ENCODE measurements at regions not wholly inside any gene's neighbourhood (a gene's known extent, or its start where the extent isn't known, plus 50 kb on each side); places are given as distances from the start of the nearest gene placed in this dataset.

GRCh38 chr3:44111482-44111881 is 130.2 kb upstream of the TOPAZ1 start:
- ChIA-PET CTCF (no interaction called here), POLR2A (no interaction called here)
- no peak for DNase-seq (ENCODE audit: low read depth, low spot score)

DNA sequence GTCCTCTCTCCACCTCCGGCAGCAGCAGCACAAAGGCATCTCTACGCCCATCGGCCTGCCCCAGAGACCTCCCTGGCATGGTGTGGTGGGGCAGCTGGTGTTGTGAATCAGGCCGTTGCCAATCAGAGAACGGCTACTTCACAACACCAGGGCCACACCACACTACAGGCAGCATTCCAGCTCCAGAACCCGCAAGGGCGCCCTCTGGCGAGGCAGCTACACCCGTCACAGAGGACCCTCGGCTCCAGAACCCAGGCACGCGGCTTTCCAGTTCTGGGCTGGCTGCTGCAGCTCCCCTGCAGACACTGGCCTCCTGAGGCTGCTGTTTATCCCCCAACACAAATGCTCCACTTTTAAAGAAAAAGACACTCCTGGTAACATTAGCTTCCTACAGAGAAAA is 127.5 kb upstream of the TOPAZ1 start:
- Histone ChIP-seq H3K4me3 (ENCODE audit: low read depth, low read length) (no peak overlapping the region), H3K27ac (ENCODE audit: low read depth, low read length) (no peak overlapping the region), H3K27me3 (ENCODE audit: control insufficient read depth, insufficient read depth, low read length) (peaks cover 4% of the 10 kb centered on the region), H3K9me3 (ENCODE audit: control insufficient read depth, insufficient read depth, low read length) (no peaks in the 10 kb centered on the region)
- DNase-seq (ENCODE audit: low read depth, low spot score) = no peak
- POLR2A ChIA-PET = no interaction called here
- CTCF ChIA-PET = interaction anchor here (0.8 to 1.4 kb wide), 6 partner anchors 13 to 570 kb away, joined by 3 to 4 read pairs (median 3); no protein-coding TSS in a partner anchor
- TF ChIP-seq, protein P1, sequence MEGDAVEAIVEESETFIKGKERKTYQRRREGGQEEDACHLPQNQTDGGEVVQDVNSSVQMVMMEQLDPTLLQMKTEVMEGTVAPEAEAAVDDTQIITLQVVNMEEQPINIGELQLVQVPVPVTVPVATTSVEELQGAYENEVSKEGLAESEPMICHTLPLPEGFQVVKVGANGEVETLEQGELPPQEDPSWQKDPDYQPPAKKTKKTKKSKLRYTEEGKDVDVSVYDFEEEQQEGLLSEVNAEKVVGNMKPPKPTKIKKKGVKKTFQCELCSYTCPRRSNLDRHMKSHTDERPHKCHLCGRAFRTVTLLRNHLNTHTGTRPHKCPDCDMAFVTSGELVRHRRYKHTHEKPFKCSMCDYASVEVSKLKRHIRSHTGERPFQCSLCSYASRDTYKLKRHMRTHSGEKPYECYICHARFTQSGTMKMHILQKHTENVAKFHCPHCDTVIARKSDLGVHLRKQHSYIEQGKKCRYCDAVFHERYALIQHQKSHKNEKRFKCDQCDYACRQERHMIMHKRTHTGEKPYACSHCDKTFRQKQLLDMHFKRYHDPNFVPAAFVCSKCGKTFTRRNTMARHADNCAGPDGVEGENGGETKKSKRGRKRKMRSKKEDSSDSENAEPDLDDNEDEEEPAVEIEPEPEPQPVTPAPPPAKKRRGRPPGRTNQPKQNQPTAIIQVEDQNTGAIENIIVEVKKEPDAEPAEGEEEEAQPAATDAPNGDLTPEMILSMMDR (IDR thresholded peaks at IDR 0.05; ENCODE audit: low read depth, low read length) = peak; percentile 41

More at GRCh38 chr3:44111482-44111881, 130.2 kb upstream of the TOPAZ1 start:
- TF ChIP-seq, protein P1 (IDR thresholded peaks at IDR 0.05; ENCODE audit: low read depth, low read length) = no peak
- no peaks in the 10 kb centered on the region for H3K9me3 ChIP-seq (ENCODE audit: control insufficient read depth, insufficient read depth, low read length)
- no peak overlapping the region for H3K4me3 ChIP-seq (ENCODE audit: low read depth, low read length)
- peaks cover 3% of the 10 kb centered on the region for H3K27me3 ChIP-seq (ENCODE audit: control insufficient read depth, insufficient read depth, low read length)
- H3K27ac ChIP-seq (ENCODE audit: low read depth, low read length) = no peak overlapping the region

GRCh38 chr3:44117239-44117638 is 124.4 kb upstream of the TOPAZ1 start:
- ChIA-PET CTCF (no interaction called here), POLR2A (no interaction called here)
- Histone ChIP-seq H3K9me3 (ENCODE audit: control insufficient read depth, insufficient read depth, low read length) (no peaks in the 10 kb centered on the region), H3K4me3 (ENCODE audit: low read depth, low read length) (no peak overlapping the region), H3K27ac (ENCODE audit: low read depth, low read length) (no peak overlapping the region), H3K27me3 (ENCODE audit: control insufficient read depth, insufficient read depth, low read length) (peaks cover 8% of the 10 kb centered on the region)
- DNase-seq (ENCODE audit: low read depth, low spot score) = no peak
- TF ChIP-seq, protein P1 (IDR thresholded peaks at IDR 0.05; ENCODE audit: low read depth, low read length) = no peak

GRCh38 chr3:44117736-44118135 is 124.0 kb upstream of the TOPAZ1 start:
- Histone ChIP-seq H3K4me3 (ENCODE audit: low read depth, low read length) (no peak overlapping the region), H3K27ac (ENCODE audit: low read depth, low read length) (no peak overlapping the region), H3K27me3 (ENCODE audit: control insufficient read depth, insufficient read depth, low read length) (peaks cover 8% of the 10 kb centered on the region), H3K9me3 (ENCODE audit: control insufficient read depth, insufficient read depth, low read length) (no peaks in the 10 kb centered on the region)
- TF ChIP-seq, protein P1 (IDR thresholded peaks at IDR 0.05; ENCODE audit: low read depth, low read length) = no peak
- DNase-seq (ENCODE audit: low read depth, low spot score) = no peak
- POLR2A ChIA-PET = no interaction called here
- CTCF ChIA-PET = no interaction called here

- Histone ChIP-seq H3K4me3 (ENCODE audit: low read depth, low read length) (no peak overlapping the region), H3K9me3 (ENCODE audit: control insufficient read depth, insufficient read depth, low read length) (no peaks in the 10 kb centered on the region), H3K27ac (ENCODE audit: low read depth, low read length) (no peak overlapping the region), H3K27me3 (ENCODE audit: control insufficient read depth, insufficient read depth, low read length) (peaks cover 9% of the 10 kb centered on the region)
- no peak for DNase-seq (ENCODE audit: low read depth, low spot score)
- TF ChIP-seq, protein P1 (IDR thresholded peaks at IDR 0.05; ENCODE audit: low read depth, low read length) = no peak
- ChIA-PET POLR2A (no interaction called here), CTCF (interaction anchor here (0.5 kb wide), 1 partner anchor 556 kb away, joined by 3 read pairs; no protein-coding TSS in a partner anchor)
These were observed 120.7 kb upstream of the TOPAZ1 start for GRCh38 chr3:44120721-44121582.

All from AG04450 (cell line).